ENCODE measurements at regions not wholly inside any gene's neighbourhood (a gene's known extent, or its start where the extent isn't known, plus 50 kb on each side); places are given as distances from the start of the nearest gene placed in this dataset.

- ATAC-seq (ENCODE audit: insufficient read depth, low read depth): no peak
- H3K4me2 ChIP-seq (ENCODE audit: insufficient read depth, low read length): no peak overlapping the region
Observed at GRCh38 chr4:137956256-137956655, 285.9 kb downstream of the SLC7A11 start.

GRCh38 chr4:137955595-137955994 lies 286.6 kb downstream of the SLC7A11 start:
- TF ChIP-seq EZH2 (IDR thresholded peaks at IDR 0.05; ENCODE audit: borderline replicate concordance, low read depth, low read length, severe bottlenecking) (no peak), CTCF (IDR thresholded peaks at IDR 0.05; ENCODE audit: borderline replicate concordance, extremely low read depth, low read length, poor library complexity, severe bottlenecking) (no peak)
- no peaks in the 10 kb centered on the region for H3K36me3 ChIP-seq (ENCODE audit: insufficient read depth, low read length)

More at GRCh38 chr4:137956256-137956655, 285.9 kb downstream of the SLC7A11 start:
- no peak overlapping the region for H3K9ac ChIP-seq (ENCODE audit: low read depth, low read length)
- no peaks in the 10 kb centered on the region for H3K4me1 ChIP-seq (ENCODE audit: insufficient read depth, low read length)
- H3K27ac ChIP-seq (ENCODE audit: low read length): no peak overlapping the region
- H3K9me3 ChIP-seq (ENCODE audit: insufficient read depth, low read length, severe bottlenecking): no peaks in the 10 kb centered on the region
- no peak for DNase-seq
- no peak overlapping the region for H3K4me3 ChIP-seq (ENCODE audit: low read depth in 1 of 2, low read length in 2 of 2)
- H3K27me3 ChIP-seq (ENCODE audit: insufficient read depth, low read length, poor library complexity): no peaks in the 10 kb centered on the region
- H3K36me3 ChIP-seq (ENCODE audit: insufficient read depth, low read length): no peaks in the 10 kb centered on the region
- no peaks in the 10 kb centered on the region for H3K79me2 ChIP-seq (ENCODE audit: insufficient read depth, low read length)
- H2AFZ ChIP-seq (ENCODE audit: low read depth, low read length): no peak overlapping the region
- no peaks in the 10 kb centered on the region for H4K20me1 ChIP-seq (ENCODE audit: insufficient read depth, low read length)
- TF ChIP-seq EZH2 (IDR thresholded peaks at IDR 0.05; ENCODE audit: borderline replicate concordance, low read depth, low read length, severe bottlenecking): no peak
- TF ChIP-seq CTCF (IDR thresholded peaks at IDR 0.05; ENCODE audit: borderline replicate concordance, extremely low read depth, low read length, poor library complexity, severe bottlenecking): no peak

GRCh38 chr4:137952116-137952515 lies 290.0 kb downstream of the SLC7A11 start:
- ATAC-seq (ENCODE audit: insufficient read depth, low read depth) (no peak), DNase-seq (no peak)
- Histone ChIP-seq H2AFZ (ENCODE audit: low read depth, low read length) (no peak overlapping the region), H3K27ac (ENCODE audit: low read length) (no peak overlapping the region), H3K9ac (ENCODE audit: low read depth, low read length) (no peak overlapping the region), H3K79me2 (ENCODE audit: insufficient read depth, low read length) (no peaks in the 10 kb centered on the region), H3K4me3 (ENCODE audit: low read depth in 1 of 2, low read length in 2 of 2) (no peak overlapping the region), H3K4me2 (ENCODE audit: insufficient read depth, low read length) (no peak overlapping the region), H3K4me1 (ENCODE audit: insufficient read depth, low read length) (no peaks in the 10 kb centered on the region), H3K9me3 (ENCODE audit: insufficient read depth, low read length, severe bottlenecking) (no peaks in the 10 kb centered on the region), H3K36me3 (ENCODE audit: insufficient read depth, low read length) (no peaks in the 10 kb centered on the region), H3K27me3 (ENCODE audit: insufficient read depth, low read length, poor library complexity) (no peaks in the 10 kb centered on the region), H4K20me1 (ENCODE audit: insufficient read depth, low read length) (no peaks in the 10 kb centered on the region)
- TF ChIP-seq EZH2 (IDR thresholded peaks at IDR 0.05; ENCODE audit: borderline replicate concordance, low read depth, low read length, severe bottlenecking): no peak
- TF ChIP-seq CTCF (IDR thresholded peaks at IDR 0.05; ENCODE audit: borderline replicate concordance, extremely low read depth, low read length, poor library complexity, severe bottlenecking): no peak

More at GRCh38 chr4:137955595-137955994, 286.6 kb downstream of the SLC7A11 start:
- no peak for ATAC-seq (ENCODE audit: insufficient read depth, low read depth)
- Histone ChIP-seq H3K79me2 (ENCODE audit: insufficient read depth, low read length) (no peaks in the 10 kb centered on the region), H4K20me1 (ENCODE audit: insufficient read depth, low read length) (no peaks in the 10 kb centered on the region), H3K4me1 (ENCODE audit: insufficient read depth, low read length) (no peaks in the 10 kb centered on the region), H3K27me3 (ENCODE audit: insufficient read depth, low read length, poor library complexity) (no peaks in the 10 kb centered on the region), H3K9me3 (ENCODE audit: insufficient read depth, low read length, severe bottlenecking) (no peaks in the 10 kb centered on the region), H3K27ac (ENCODE audit: low read length) (no peak overlapping the region), H3K4me3 (ENCODE audit: low read depth in 1 of 2, low read length in 2 of 2) (no peak overlapping the region), H2AFZ (ENCODE audit: low read depth, low read length) (no peak overlapping the region), H3K9ac (ENCODE audit: low read depth, low read length) (no peak overlapping the region), H3K4me2 (ENCODE audit: insufficient read depth, low read length) (no peak overlapping the region)
- no peak for DNase-seq

- DNase-seq: no peak
- ATAC-seq (ENCODE audit: insufficient read depth, low read depth): no peak
- Histone ChIP-seq H3K79me2 (ENCODE audit: insufficient read depth, low read length) (no peaks in the 10 kb centered on the region), H3K4me2 (ENCODE audit: insufficient read depth, low read length) (no peak overlapping the region), H3K9ac (ENCODE audit: low read depth, low read length) (no peak overlapping the region), H3K27me3 (ENCODE audit: insufficient read depth, low read length, poor library complexity) (no peaks in the 10 kb centered on the region), H3K9me3 (ENCODE audit: insufficient read depth, low read length, severe bottlenecking) (no peaks in the 10 kb centered on the region), H3K36me3 (ENCODE audit: insufficient read depth, low read length) (no peaks in the 10 kb centered on the region), H2AFZ (ENCODE audit: low read depth, low read length) (no peak overlapping the region), H3K4me3 (ENCODE audit: low read depth in 1 of 2, low read length in 2 of 2) (no peak overlapping the region), H3K27ac (ENCODE audit: low read length) (no peak overlapping the region), H4K20me1 (ENCODE audit: insufficient read depth, low read length) (no peaks in the 10 kb centered on the region), H3K4me1 (ENCODE audit: insufficient read depth, low read length) (no peaks in the 10 kb centered on the region)
- no peak for TF ChIP-seq EZH2 (IDR thresholded peaks at IDR 0.05; ENCODE audit: borderline replicate concordance, low read depth, low read length, severe bottlenecking)
- no peak for TF ChIP-seq CTCF (IDR thresholded peaks at IDR 0.05; ENCODE audit: borderline replicate concordance, extremely low read depth, low read length, poor library complexity, severe bottlenecking)
Observed at GRCh38 chr4:137950286-137950685, 291.9 kb downstream of the SLC7A11 start.
